Liver (tissue), 3 donors: ENCODE measurements at regions not wholly inside any gene's neighbourhood (a gene's known extent, or its start where the extent isn't known, plus 50 kb on each side); places are given as distances from the start of the nearest gene placed in this dataset.

ENCODE experiments used
- YY1 ChIP-seq: IDR thresholded peaks from 2 replicates; pipeline ENCODE4 v1.6.1; 2016; ENCODE audit warnings: antibody characterized with exemption, mild to moderate bottlenecking
- TF ChIP-seq, protein P1 (sequence below): fragments of 150-350 bp; IDR thresholded peaks from 2 replicates; pipeline ENCODE4 v1.5.1; 2017; ENCODE audit warnings: improper control_type of control experiment, low read depth, low read length; ENCODE audit not compliant: missing input control
- TF ChIP-seq, protein P2 (sequence below): IDR thresholded peaks from 2 replicates; pipeline ENCODE4 v1.6.1; 2016; ENCODE audit warnings: antibody characterized with exemption
- TF ChIP-seq, protein P3 (sequence below): IDR thresholded peaks from 2 replicates; pipeline ENCODE4 v1.6.1; 2016; ENCODE audit warnings: antibody characterized with exemption
- donor health status: healthy.
- donor health status: healthy.

DNA sequence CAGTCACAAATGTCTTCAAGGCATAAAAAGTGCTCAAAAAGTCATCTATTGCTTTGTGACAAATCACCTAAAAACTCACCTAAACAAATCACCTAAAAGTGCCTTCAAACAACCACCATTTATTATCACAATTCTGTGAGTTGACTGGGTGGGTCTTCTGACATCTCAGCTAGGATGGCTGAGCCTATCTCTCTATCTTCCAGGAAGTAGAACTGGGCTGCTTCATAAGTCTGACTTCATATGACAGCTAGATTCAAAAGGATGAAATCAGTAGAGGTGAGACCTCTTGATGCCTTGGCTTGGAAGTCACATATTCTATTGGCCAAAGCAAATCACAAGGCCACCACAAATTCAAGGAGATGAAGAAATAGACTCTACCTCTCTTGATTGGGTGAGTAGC lies 199.2 kb upstream of the SLC39A10 start:
- TF ChIP-seq, protein P1, sequence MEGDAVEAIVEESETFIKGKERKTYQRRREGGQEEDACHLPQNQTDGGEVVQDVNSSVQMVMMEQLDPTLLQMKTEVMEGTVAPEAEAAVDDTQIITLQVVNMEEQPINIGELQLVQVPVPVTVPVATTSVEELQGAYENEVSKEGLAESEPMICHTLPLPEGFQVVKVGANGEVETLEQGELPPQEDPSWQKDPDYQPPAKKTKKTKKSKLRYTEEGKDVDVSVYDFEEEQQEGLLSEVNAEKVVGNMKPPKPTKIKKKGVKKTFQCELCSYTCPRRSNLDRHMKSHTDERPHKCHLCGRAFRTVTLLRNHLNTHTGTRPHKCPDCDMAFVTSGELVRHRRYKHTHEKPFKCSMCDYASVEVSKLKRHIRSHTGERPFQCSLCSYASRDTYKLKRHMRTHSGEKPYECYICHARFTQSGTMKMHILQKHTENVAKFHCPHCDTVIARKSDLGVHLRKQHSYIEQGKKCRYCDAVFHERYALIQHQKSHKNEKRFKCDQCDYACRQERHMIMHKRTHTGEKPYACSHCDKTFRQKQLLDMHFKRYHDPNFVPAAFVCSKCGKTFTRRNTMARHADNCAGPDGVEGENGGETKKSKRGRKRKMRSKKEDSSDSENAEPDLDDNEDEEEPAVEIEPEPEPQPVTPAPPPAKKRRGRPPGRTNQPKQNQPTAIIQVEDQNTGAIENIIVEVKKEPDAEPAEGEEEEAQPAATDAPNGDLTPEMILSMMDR = no peak
- TF ChIP-seq, protein P2, sequence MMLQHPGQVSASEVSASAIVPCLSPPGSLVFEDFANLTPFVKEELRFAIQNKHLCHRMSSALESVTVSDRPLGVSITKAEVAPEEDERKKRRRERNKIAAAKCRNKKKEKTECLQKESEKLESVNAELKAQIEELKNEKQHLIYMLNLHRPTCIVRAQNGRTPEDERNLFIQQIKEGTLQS = no peak
- TF ChIP-seq YY1 = no peak
- TF ChIP-seq, protein P3, sequence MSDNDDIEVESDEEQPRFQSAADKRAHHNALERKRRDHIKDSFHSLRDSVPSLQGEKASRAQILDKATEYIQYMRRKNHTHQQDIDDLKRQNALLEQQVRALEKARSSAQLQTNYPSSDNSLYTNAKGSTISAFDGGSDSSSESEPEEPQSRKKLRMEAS = no peak
